ENCODE measurements at regions not wholly inside any gene's neighbourhood (a gene's known extent, or its start where the extent isn't known, plus 50 kb on each side); places are given as distances from the start of the nearest gene placed in this dataset.

DNA sequence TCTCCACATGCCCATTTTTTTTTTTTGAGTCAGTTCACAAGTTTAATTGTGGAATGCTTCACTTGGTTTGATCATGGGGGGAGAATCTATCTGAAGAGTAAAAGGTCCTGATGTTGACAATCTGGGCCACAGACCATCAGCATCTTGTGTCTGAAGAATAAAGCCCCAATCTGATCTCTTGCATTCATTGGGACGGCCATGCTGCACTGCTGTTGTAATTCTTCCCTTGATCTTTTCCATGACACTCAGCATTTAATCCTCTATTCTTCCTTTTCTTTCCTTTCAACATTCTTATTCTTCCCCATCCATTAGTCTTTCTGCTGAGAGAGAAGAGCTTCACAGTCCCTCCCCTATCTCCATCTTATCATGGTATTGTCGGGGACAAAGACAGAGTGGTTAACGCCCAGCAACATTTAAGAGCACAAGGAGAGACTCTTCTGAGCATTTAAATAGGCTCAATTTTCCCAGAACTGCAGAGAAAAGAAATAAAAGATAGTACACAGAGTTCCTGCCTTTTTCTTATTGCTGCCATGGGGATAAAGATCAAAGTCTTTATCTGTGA lies 1157.3 kb downstream of the SORCS3 start:
- H3K4me1 ChIP-seq: no peaks in the 10 kb centered on the region
- H3K4me3 ChIP-seq: no peak overlapping the region
- TF ChIP-seq, protein P1, sequence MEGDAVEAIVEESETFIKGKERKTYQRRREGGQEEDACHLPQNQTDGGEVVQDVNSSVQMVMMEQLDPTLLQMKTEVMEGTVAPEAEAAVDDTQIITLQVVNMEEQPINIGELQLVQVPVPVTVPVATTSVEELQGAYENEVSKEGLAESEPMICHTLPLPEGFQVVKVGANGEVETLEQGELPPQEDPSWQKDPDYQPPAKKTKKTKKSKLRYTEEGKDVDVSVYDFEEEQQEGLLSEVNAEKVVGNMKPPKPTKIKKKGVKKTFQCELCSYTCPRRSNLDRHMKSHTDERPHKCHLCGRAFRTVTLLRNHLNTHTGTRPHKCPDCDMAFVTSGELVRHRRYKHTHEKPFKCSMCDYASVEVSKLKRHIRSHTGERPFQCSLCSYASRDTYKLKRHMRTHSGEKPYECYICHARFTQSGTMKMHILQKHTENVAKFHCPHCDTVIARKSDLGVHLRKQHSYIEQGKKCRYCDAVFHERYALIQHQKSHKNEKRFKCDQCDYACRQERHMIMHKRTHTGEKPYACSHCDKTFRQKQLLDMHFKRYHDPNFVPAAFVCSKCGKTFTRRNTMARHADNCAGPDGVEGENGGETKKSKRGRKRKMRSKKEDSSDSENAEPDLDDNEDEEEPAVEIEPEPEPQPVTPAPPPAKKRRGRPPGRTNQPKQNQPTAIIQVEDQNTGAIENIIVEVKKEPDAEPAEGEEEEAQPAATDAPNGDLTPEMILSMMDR (IDR thresholded peaks at IDR 0.05): no peak
- no peak for DNase-seq (ENCODE audit: low spot score)
- H3K9me3 ChIP-seq: no peaks in the 10 kb centered on the region
- no peaks in the 10 kb centered on the region for H3K27me3 ChIP-seq
- no peaks in the 10 kb centered on the region for H3K36me3 ChIP-seq
- no peak overlapping the region for H3K27ac ChIP-seq

DNA sequence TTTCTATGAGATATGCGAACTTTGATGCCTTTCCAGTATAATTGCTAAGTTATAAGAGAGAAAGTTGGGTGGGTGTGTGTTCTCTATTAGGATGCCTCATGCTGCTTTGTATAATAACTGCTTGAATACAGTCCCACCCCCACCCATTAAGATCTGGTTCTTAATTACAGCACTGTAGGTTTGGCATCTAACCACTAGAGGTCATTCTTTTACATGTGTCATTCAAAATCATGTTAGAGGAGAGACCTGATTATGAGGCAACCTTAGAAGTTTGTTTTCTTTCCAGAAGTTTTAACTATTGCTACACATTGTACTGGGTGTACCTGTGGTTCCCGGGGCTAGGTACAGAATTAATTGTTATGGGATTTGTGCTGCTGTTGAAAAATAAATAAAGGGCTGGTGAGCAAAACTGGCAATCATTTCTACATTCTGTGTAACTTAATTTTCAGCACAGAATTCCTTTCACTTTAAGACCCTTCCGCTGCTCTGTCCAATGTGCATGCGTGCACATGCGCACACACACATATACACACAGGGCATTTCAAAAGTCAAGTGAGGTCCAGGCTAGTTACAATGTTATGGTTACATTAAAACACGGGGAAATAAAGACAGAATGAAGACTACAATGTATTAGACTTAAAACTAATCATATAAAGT lies 1156.3 kb downstream of the SORCS3 start:
- no peak for DNase-seq (ENCODE audit: low spot score)
- no peaks in the 10 kb centered on the region for H3K36me3 ChIP-seq
- no peak overlapping the region for H3K4me3 ChIP-seq
- no peaks in the 10 kb centered on the region for H3K27me3 ChIP-seq
- H3K4me1 ChIP-seq: no peaks in the 10 kb centered on the region
- TF ChIP-seq, protein P1 (IDR thresholded peaks at IDR 0.05): peak; percentile 20 to 63
- no peak overlapping the region for H3K27ac ChIP-seq
- no peaks in the 10 kb centered on the region for H3K9me3 ChIP-seq

DNA sequence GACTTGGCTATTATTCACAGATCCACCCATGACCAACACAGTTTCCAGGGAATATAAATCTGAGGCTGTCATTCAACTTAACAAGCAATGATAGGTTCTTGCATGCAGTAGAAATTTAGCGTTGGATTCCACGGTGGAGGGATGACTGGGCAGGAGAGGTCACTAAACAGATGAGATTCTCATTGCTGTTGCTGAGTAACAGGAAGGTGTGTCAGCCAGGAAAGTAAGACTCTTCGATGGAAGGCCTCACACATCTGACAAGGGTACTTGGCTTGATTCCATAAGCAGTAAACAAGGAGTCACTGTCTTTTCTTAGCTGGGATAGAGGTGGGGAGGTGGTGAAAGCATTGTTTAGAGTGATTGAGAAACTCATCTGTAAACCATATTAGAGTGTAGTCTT lies 1152.0 kb downstream of the SORCS3 start:
- no peaks in the 10 kb centered on the region for H3K27me3 ChIP-seq

DNA sequence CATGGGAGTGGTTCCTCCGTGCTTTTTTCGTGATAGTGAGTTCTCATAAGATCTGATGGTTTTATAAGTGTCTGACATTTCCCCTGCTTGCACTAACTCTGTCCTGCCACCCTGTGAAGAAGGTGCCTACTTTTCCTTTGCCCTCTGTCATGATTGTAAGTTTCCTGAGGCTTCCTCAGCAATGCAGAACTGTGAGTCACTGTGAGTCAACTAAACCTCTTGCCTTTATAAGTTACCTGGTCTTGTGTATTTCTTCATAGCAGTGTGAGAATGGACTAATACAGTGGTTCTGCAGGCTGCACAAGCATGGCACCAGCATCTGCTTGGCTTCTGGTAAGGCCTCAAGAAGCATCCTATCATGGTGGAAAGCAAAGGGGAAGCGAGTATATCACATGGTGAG lies 1144.6 kb downstream of the SORCS3 start:
- no peaks in the 10 kb centered on the region for H3K9me3 ChIP-seq
- no peaks in the 10 kb centered on the region for H3K27me3 ChIP-seq
- no peaks in the 10 kb centered on the region for H3K36me3 ChIP-seq
- no peak for DNase-seq (ENCODE audit: low spot score)
- no peak overlapping the region for H3K27ac ChIP-seq
- no peaks in the 10 kb centered on the region for H3K4me1 ChIP-seq
- H3K4me3 ChIP-seq: no peak overlapping the region
- TF ChIP-seq, protein P1 (IDR thresholded peaks at IDR 0.05): no peak

More for the DNA sequence above, 1152.0 kb downstream of the SORCS3 start:
- Histone ChIP-seq H3K4me1 (no peaks in the 10 kb centered on the region), H3K4me3 (no peak overlapping the region), H3K36me3 (no peaks in the 10 kb centered on the region), H3K27ac (no peak overlapping the region), H3K9me3 (no peaks in the 10 kb centered on the region)
- TF ChIP-seq, protein P1 (IDR thresholded peaks at IDR 0.05): no peak
- no peak for DNase-seq (ENCODE audit: low spot score)

DNA sequence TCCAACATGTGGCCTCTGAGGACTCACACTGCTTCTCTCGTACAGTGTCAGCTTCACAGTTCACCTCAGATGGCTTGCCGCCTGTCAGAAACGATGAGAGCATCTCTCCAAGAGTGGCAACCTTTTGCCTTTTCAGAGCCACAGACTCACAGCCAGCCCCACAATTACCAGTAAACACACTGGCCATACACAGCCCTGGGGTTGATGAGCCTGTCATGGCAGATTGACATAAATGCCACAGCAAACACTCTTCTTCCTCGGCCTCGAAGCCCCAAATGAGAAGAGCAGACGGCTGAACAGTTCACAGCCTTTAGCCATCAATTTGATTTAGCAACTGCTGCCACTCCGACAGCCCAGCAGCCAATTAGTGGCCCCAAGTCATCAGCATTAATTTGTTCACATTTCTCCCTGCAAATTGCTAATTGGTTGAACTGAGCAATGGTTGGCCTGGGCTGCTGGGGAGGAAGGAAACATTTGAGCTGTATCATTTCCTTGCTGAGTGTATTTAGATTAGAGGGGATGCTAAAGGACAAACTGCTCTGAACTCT lies 1142.9 kb downstream of the SORCS3 start:
- no peaks in the 10 kb centered on the region for H3K9me3 ChIP-seq
- no peaks in the 10 kb centered on the region for H3K27me3 ChIP-seq
- H3K4me3 ChIP-seq: no peak overlapping the region
- H3K36me3 ChIP-seq: no peaks in the 10 kb centered on the region
- TF ChIP-seq, protein P1 (IDR thresholded peaks at IDR 0.05): no peak
- H3K4me1 ChIP-seq: no peaks in the 10 kb centered on the region
- H3K27ac ChIP-seq: no peak overlapping the region
- no peak for DNase-seq (ENCODE audit: low spot score)

All from right atrium auricular region (tissue), 2 donors.